PC-9 (cell line): ENCODE measurements at regions not wholly inside any gene's neighbourhood (a gene's known extent, or its start where the extent isn't known, plus 50 kb on each side); places are given as distances from the start of the nearest gene placed in this dataset.

Source experiments
- BruUV-seq: library from RNA; stranded (reverse); fragments of 400-500 nt; replicated peaks from 2 replicates; lab custom pipeline; 2021; lab: Mats Ljungman, UMichigan
- CTCF ChIA-PET: fragments of 300-600 bp; sonication (Branson Sonifier 250); formaldehyde crosslinking; loops from one replicate; lab custom pipeline; 2022; ENCODE audit warnings: antibody characterized with exemption; lab: Charles Lee
- POLR2A ChIA-PET: fragments of 300-600 bp; sonication (Branson Sonifier 250); formaldehyde crosslinking; loops from one replicate; lab custom pipeline; 2022; ENCODE audit warnings: antibody characterized with exemption; ENCODE audit not compliant: unreplicated experiment; lab: Charles Lee
- DNase-seq, 2 experiments: peaks; one replicate each; pipeline versions ENCODE4 v3.0.0 to v3.0.0-alpha.2; 2015 to 2022; ENCODE audit warnings: mixed read lengths in 1 of 2
- H2AFZ ChIP-seq: fragments of 200-600 bp; sonication (generic); 2 replicates; pipeline ENCODE4 v1.8.1; 2017; ENCODE audit warnings: antibody characterized with exemption
- H3F3A ChIP-seq: fragments of 200-600 bp; sonication (generic); 2 replicates; pipeline ENCODE4 v1.8.1; 2017; ENCODE audit warnings: antibody characterized with exemption, mild to moderate bottlenecking, low read depth; ENCODE audit not compliant: insufficient read depth
- H3K27ac ChIP-seq: fragments of 200-600 bp; sonication (generic); 2 replicates; pipeline ENCODE4 v1.6.1; 2016; ENCODE audit warnings: mixed run types
- H3K27me3 ChIP-seq: fragments of 200-600 bp; sonication (generic); 2 replicates; pipeline ENCODE4 v1.6.1; 2016; ENCODE audit warnings: low read depth, mixed run types; ENCODE audit not compliant: insufficient read depth
- H3K36me3 ChIP-seq: fragments of 200-600 bp; sonication (generic); 2 replicates; pipeline ENCODE4 v1.6.1; 2016; ENCODE audit warnings: low read depth, mixed run types
- H3K4me1 ChIP-seq: fragments of 200-600 bp; sonication (generic); replicated peaks from 2 replicates; pipeline ENCODE4 v1.6.1; 2016; ENCODE audit warnings: mixed run types; ENCODE audit not compliant: insufficient read depth
- H3K4me2 ChIP-seq: fragments of 200-600 bp; sonication (generic); 2 replicates; pipeline ENCODE4 v1.6.1; 2017; ENCODE audit warnings: mixed run types
- H3K4me3 ChIP-seq: fragments of 200-600 bp; sonication (generic); 2 replicates; pipeline ENCODE4 v1.6.1; 2016; ENCODE audit warnings: mixed run types
- H3K79me2 ChIP-seq: fragments of 200-600 bp; sonication (generic); 2 replicates; pipeline ENCODE4 v1.6.1; 2017; ENCODE audit warnings: low read depth, mixed run types
- H3K9me2 ChIP-seq: fragments of 200-600 bp; sonication (generic); 2 replicates; pipeline ENCODE4 v1.8.1; 2017; ENCODE audit warnings: mild to moderate bottlenecking; ENCODE audit not compliant: insufficient read depth
- H3K9me3 ChIP-seq: fragments of 200-600 bp; sonication (generic); 2 replicates; pipeline ENCODE4 v1.8.1; 2016; ENCODE audit warnings: low read depth; ENCODE audit not compliant: insufficient read depth
- H4K20me1 ChIP-seq: fragments of 200-600 bp; sonication (generic); 2 replicates; pipeline ENCODE4 v1.8.1; 2017; ENCODE audit not compliant: insufficient read depth
- EZH2 ChIP-seq: fragments of 200-600 bp; sonication (generic); IDR thresholded peaks from 2 replicates; pipeline ENCODE4 v1.8.0; 2017; ENCODE audit warnings: antibody characterized with exemption, low read depth
- intact Hi-C: fragments of 100-400 bp; cut with micrococcal nuclease; formaldehyde crosslinking; loops from one replicate; pipeline ENCODE4 v1.10.0; 2022; ENCODE audit not compliant: unreplicated experiment
- TF ChIP-seq, protein P1 (sequence below): fragments of 200-600 bp; sonication (generic); conservative IDR thresholded peaks from 2 replicates; pipeline ENCODE4 v1.6.1; 2017; ENCODE audit warnings: mixed run types, antibody characterized with exemption, mild to moderate bottlenecking, moderate library complexity

DNA sequence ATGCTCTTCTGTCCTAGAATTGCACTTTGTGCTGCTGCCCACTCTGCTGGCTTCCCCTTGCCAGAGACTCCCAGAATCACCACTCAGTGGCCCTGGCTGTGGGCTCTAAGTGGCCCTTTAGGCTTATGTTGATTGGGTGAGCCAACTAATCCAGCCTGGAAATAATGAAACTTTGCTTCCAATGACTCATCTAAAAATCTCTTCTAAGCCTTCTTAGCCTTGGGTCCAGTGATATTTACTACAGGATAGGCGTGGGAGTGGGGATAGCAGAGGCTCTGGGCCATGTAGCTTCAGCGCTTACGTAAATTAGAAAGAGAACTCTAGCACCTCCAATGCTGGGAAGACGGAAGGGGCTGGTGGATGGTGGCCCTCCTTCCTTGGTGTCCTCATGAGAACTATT is 137.9 kb downstream of the TTC8 start:
- TF ChIP-seq, protein P1, sequence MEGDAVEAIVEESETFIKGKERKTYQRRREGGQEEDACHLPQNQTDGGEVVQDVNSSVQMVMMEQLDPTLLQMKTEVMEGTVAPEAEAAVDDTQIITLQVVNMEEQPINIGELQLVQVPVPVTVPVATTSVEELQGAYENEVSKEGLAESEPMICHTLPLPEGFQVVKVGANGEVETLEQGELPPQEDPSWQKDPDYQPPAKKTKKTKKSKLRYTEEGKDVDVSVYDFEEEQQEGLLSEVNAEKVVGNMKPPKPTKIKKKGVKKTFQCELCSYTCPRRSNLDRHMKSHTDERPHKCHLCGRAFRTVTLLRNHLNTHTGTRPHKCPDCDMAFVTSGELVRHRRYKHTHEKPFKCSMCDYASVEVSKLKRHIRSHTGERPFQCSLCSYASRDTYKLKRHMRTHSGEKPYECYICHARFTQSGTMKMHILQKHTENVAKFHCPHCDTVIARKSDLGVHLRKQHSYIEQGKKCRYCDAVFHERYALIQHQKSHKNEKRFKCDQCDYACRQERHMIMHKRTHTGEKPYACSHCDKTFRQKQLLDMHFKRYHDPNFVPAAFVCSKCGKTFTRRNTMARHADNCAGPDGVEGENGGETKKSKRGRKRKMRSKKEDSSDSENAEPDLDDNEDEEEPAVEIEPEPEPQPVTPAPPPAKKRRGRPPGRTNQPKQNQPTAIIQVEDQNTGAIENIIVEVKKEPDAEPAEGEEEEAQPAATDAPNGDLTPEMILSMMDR = no peak
- TF ChIP-seq EZH2 = no peak
- ChIA-PET POLR2A (no interaction called here), CTCF (no interaction called here)
- Histone ChIP-seq H3K9me3 (no peaks in the 10 kb centered on the region), H3K36me3 (no peaks in the 10 kb centered on the region), H3K9me2 (no peaks in the 10 kb centered on the region), H3K4me3 (no peak overlapping the region), H3K79me2 (no peaks in the 10 kb centered on the region), H2AFZ (no peak overlapping the region), H3K27me3 (no peaks in the 10 kb centered on the region), H4K20me1 (no peaks in the 10 kb centered on the region), H3K27ac (no peak overlapping the region), H3K4me2 (no peak overlapping the region), H3F3A (no peaks in the 10 kb centered on the region), H3K4me1 (no peaks in the 10 kb centered on the region)
- DNase-seq = no peak
- intact Hi-C loops = no loop called here
- no TSS peak for BruUV-seq

DNA sequence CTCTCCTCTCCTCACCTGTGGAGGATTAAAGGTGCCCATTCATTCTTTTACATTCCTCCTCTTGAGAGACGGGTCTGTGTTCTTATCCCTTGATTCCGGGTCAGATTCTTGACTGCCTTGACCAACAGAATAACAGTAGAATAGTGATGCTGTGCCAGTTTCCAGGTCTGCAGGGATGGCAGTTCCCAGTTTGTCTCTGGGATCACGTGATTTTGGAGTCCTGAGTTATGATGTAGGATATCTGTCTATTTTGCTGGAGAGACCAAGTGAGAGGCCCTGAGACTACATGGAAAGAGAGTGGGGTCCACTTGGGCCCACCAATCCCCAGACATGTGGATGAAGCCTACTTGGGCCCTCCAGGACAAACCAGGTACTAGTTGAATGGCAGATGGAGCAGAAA is 142.8 kb downstream of the TTC8 start:
- H4K20me1 ChIP-seq = no peaks in the 10 kb centered on the region
- intact Hi-C loops = no loop called here
- H3K36me3 ChIP-seq = no peaks in the 10 kb centered on the region
- no peaks in the 10 kb centered on the region for H3K4me1 ChIP-seq
- H3K4me2 ChIP-seq = no peak overlapping the region
- peaks cover 8% of the 10 kb centered on the region for H3K27me3 ChIP-seq
- POLR2A ChIA-PET = no interaction called here
- H3K9me3 ChIP-seq = no peaks in the 10 kb centered on the region
- H3F3A ChIP-seq = no peaks in the 10 kb centered on the region
- no peaks in the 10 kb centered on the region for H3K9me2 ChIP-seq
- no peak overlapping the region for H2AFZ ChIP-seq
- no TSS peak for BruUV-seq
- no peak overlapping the region for H3K4me3 ChIP-seq
- no peak overlapping the region for H3K27ac ChIP-seq
- CTCF ChIA-PET = no interaction called here
- no peaks in the 10 kb centered on the region for H3K79me2 ChIP-seq
- TF ChIP-seq, protein P1 = no peak
- TF ChIP-seq EZH2 = no peak
- DNase-seq = no peak

DNA sequence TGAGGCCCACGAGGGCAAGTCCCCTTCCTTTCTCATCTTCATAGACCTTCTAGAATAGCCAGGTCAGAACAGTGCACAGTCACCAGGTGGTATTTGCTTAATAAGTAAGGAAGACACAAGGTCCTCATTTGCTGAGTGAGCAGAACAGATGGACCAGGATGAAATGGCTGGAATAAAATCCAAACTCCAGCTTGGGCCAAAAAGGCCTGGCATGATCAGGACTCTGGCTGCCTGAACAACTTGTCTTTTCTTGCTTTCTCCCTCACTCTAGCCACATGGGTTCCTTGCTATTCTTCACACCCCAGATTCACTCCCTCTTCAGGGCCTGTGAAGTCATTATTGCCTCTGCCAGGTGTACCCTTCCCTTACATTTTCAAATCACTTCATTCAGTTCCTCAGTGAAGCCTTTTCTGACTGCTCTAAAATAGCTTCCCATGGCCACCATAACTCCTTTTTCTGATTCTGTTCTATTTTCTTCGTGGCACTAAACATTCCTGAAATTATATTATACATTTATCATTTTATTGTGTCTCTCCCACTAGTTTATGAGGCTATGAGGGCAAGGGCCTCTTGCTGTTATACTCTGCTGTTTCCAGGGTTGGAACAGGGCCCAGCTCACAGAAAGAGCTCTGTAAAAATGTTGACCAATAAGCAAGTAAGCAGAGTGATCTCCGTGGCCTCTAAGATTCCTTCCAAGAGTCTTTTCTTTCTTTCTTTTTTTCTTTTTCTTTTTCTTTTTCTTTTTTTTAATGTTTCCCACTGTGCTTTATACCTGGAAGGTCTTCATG is 150.8 kb downstream of the TTC8 start:
- Histone ChIP-seq H3K79me2 (no peaks in the 10 kb centered on the region), H3K27ac (no peak overlapping the region), H3K4me2 (no peak overlapping the region), H3K9me2 (no peaks in the 10 kb centered on the region), H2AFZ (no peak overlapping the region), H4K20me1 (no peaks in the 10 kb centered on the region), H3K4me3 (no peak overlapping the region), H3F3A (no peaks in the 10 kb centered on the region), H3K9me3 (no peaks in the 10 kb centered on the region), H3K4me1 (no peaks in the 10 kb centered on the region), H3K27me3 (no peaks in the 10 kb centered on the region), H3K36me3 (no peaks in the 10 kb centered on the region)
- CTCF ChIA-PET = no interaction called here
- BruUV-seq = no TSS peak
- TF ChIP-seq, protein P1 = no peak
- TF ChIP-seq EZH2 = no peak
- intact Hi-C loops = no loop called here
- no peak for DNase-seq
- POLR2A ChIA-PET = no interaction called here
